Testis (tissue), 2 donors: ENCODE measurements at regions not wholly inside any gene's neighbourhood (a gene's known extent, or its start where the extent isn't known, plus 50 kb on each side); places are given as distances from the start of the nearest gene placed in this dataset.

ENCODE experiments used
- CTCF ChIP-seq, 3 experiments: fragments of 450-650 bp in 2 of 3; fragments of 200-600 bp in 1 of 3; sonication (generic) in 1 of 3; IDR thresholded peaks; one replicate each; pipeline ENCODE4 v1.5.1; 2016 to 2019; ENCODE audit warnings: antibody characterized with exemption in 3 of 3, mild to moderate bottlenecking in 2 of 3, moderate library complexity in 1 of 3
- POLR2A ChIP-seq: fragments of 450-650 bp; IDR thresholded peaks from one replicate; pipeline ENCODE4 v1.6.1; 2017; ENCODE audit warnings: antibody characterized with exemption, mild to moderate bottlenecking, moderate library complexity

GRCh38 chr16:9231039-9231438, 139.6 kb downstream of the HAPSTR1 start:
- TF ChIP-seq CTCF (IDR thresholded peaks at IDR 0.05) (no peak), POLR2A (no peak)
